T-helper 17 cell (primary cell): ENCODE measurements at regions not wholly inside any gene's neighbourhood (a gene's known extent, or its start where the extent isn't known, plus 50 kb on each side); places are given as distances from the start of the nearest gene placed in this dataset.
"Not testable (repeated sequence)": the region's sequence is repeated elsewhere in the genome, so short reads cannot be mapped to it uniquely, and the experiment has no call there.

Experiments used
- ATAC-seq: fragments of 150-1000 bp; cut with Tn5 transposase; 2 replicates; pipeline ENCODE4 v1.10.0; 2021; ENCODE audit warnings: mild to moderate bottlenecking, moderate library complexity
- DNase-seq, 3 donors: peaks; one replicate each; pipeline versions ENCODE4 v3.0.0 to v3.0.0-alpha.2; 2020 to 2021
- H3K9me3 ChIP-seq: one replicate; pipeline ENCODE4 v1.7.0; 2013; ENCODE audit warnings: low read length, mild to moderate bottlenecking; ENCODE audit not compliant: control insufficient read depth, poor library complexity, severe bottlenecking
- H3K27ac Mint-ChIP-seq: one replicate; pipeline ENCODE4 v1.8.0; 2022; ENCODE audit warnings: mild to moderate bottlenecking, moderate library complexity, mixed read lengths
- H3K27me3 Mint-ChIP-seq: one replicate; pipeline ENCODE4 v1.8.0; 2022; ENCODE audit warnings: mixed read lengths
- H3K36me3 Mint-ChIP-seq: one replicate; pipeline ENCODE4 v1.8.0; 2022; ENCODE audit warnings: low read depth, mixed read lengths
- H3K4me1 Mint-ChIP-seq: one replicate; pipeline ENCODE4 v1.8.0; 2022; ENCODE audit warnings: mild to moderate bottlenecking, mixed read lengths
- H3K4me3 Mint-ChIP-seq: one replicate; pipeline ENCODE4 v1.8.0; 2022; ENCODE audit warnings: mild to moderate bottlenecking, moderate library complexity, mixed read lengths

GRCh38 chr4:3909616-3910015, 143.4 kb downstream of the ADRA2C start:
- not testable (repeated sequence) for ATAC-seq, H3K4me1 Mint-ChIP-seq, DNase-seq, H3K27ac Mint-ChIP-seq, H3K9me3 ChIP-seq, H3K36me3 Mint-ChIP-seq, H3K4me3 Mint-ChIP-seq
- H3K27me3 Mint-ChIP-seq, result peaks cover 33% of the 10 kb centered on the region

GRCh38 chr4:3910161-3910950, 144.2 kb downstream of the ADRA2C start:
- H3K9me3 ChIP-seq, H3K4me3 Mint-ChIP-seq, H3K4me1 Mint-ChIP-seq, H3K27ac Mint-ChIP-seq, DNase-seq, H3K36me3 Mint-ChIP-seq, ATAC-seq: not testable (repeated sequence)
- peaks cover 27% of the 10 kb centered on the region for H3K27me3 Mint-ChIP-seq

GRCh38 chr4:3911252-3911856, 145.2 kb downstream of the ADRA2C start:
- no peak overlapping the region for H3K4me3 Mint-ChIP-seq
- peaks cover 23% of the 10 kb centered on the region for H3K27me3 Mint-ChIP-seq
- no peak for ATAC-seq

GRCh38 chr4:3914511-3914910, 148.3 kb downstream of the ADRA2C start:
- H3K4me3 Mint-ChIP-seq, H3K27ac Mint-ChIP-seq, H3K36me3 Mint-ChIP-seq, H3K4me1 Mint-ChIP-seq, DNase-seq, ATAC-seq, H3K9me3 ChIP-seq: not testable (repeated sequence)
- H3K27me3 Mint-ChIP-seq, result peaks cover 20% of the 10 kb centered on the region

More at GRCh38 chr4:3911252-3911856, 145.2 kb downstream of the ADRA2C start:
- H3K9me3 ChIP-seq, result no peaks in the 10 kb centered on the region
- peaks cover 2% of the 10 kb centered on the region for H3K36me3 Mint-ChIP-seq
- no peaks in the 10 kb centered on the region for H3K4me1 Mint-ChIP-seq
- no peak overlapping the region for H3K27ac Mint-ChIP-seq
- no peak for DNase-seq

GRCh38 chr4:3919509-3919908, 153.3 kb downstream of the ADRA2C start:
- not testable (repeated sequence) for H3K27ac Mint-ChIP-seq, DNase-seq, H3K4me3 Mint-ChIP-seq, H3K4me1 Mint-ChIP-seq, H3K9me3 ChIP-seq, ATAC-seq, H3K36me3 Mint-ChIP-seq
- H3K27me3 Mint-ChIP-seq, result peaks cover 34% of the 10 kb centered on the region

GRCh38 chr4:3921902-3922301, 155.7 kb downstream of the ADRA2C start:
- not testable (repeated sequence) for H3K27ac Mint-ChIP-seq, H3K9me3 ChIP-seq, DNase-seq, H3K4me1 Mint-ChIP-seq, H3K36me3 Mint-ChIP-seq, H3K4me3 Mint-ChIP-seq, ATAC-seq
- H3K27me3 Mint-ChIP-seq, result peaks cover 43% of the 10 kb centered on the region

GRCh38 chr4:3925841-3926240, 159.7 kb downstream of the ADRA2C start:
- H3K9me3 ChIP-seq, DNase-seq, H3K27ac Mint-ChIP-seq, H3K4me1 Mint-ChIP-seq, H3K4me3 Mint-ChIP-seq, ATAC-seq: not testable (repeated sequence)
- Mint-ChIP-seq H3K36me3 (peaks cover 13% of the 10 kb centered on the region), H3K27me3 (peaks cover 26% of the 10 kb centered on the region)

GRCh38 chr4:3926271-3926670, 160.1 kb downstream of the ADRA2C start:
- Mint-ChIP-seq H3K36me3 (peaks cover 13% of the 10 kb centered on the region), H3K27me3 (peaks cover 22% of the 10 kb centered on the region)
- not testable (repeated sequence) for DNase-seq, H3K4me1 Mint-ChIP-seq, H3K27ac Mint-ChIP-seq, H3K9me3 ChIP-seq, H3K4me3 Mint-ChIP-seq, ATAC-seq

GRCh38 chr4:3926969-3927755, 161.0 kb downstream of the ADRA2C start:
- not testable (repeated sequence) for H3K27ac Mint-ChIP-seq, DNase-seq, H3K4me1 Mint-ChIP-seq, H3K9me3 ChIP-seq, ATAC-seq, H3K4me3 Mint-ChIP-seq
- H3K36me3 Mint-ChIP-seq, result peaks cover 13% of the 10 kb centered on the region
- peaks cover 17% of the 10 kb centered on the region for H3K27me3 Mint-ChIP-seq

GRCh38 chr4:3929431-3929830, 163.2 kb downstream of the ADRA2C start:
- peaks cover 13% of the 10 kb centered on the region for H3K36me3 Mint-ChIP-seq
- ATAC-seq, H3K4me1 Mint-ChIP-seq, H3K27ac Mint-ChIP-seq, H3K4me3 Mint-ChIP-seq, H3K9me3 ChIP-seq, DNase-seq: not testable (repeated sequence)
- peaks cover 17% of the 10 kb centered on the region for H3K27me3 Mint-ChIP-seq

- H3K27me3 Mint-ChIP-seq, ATAC-seq, H3K27ac Mint-ChIP-seq, DNase-seq, H3K4me3 Mint-ChIP-seq, H3K4me1 Mint-ChIP-seq, H3K9me3 ChIP-seq: not testable (repeated sequence)
- H3K36me3 Mint-ChIP-seq, result peaks cover 10% of the 10 kb centered on the region
These were observed 166.5 kb downstream of the ADRA2C start for GRCh38 chr4:3932734-3933133.

- H3K27me3 Mint-ChIP-seq, H3K9me3 ChIP-seq, ATAC-seq, H3K4me1 Mint-ChIP-seq, H3K36me3 Mint-ChIP-seq, H3K27ac Mint-ChIP-seq, H3K4me3 Mint-ChIP-seq, DNase-seq: not testable (repeated sequence)
These were observed 169.2 kb downstream of the ADRA2C start for GRCh38 chr4:3935406-3935805.

- H3K4me1 Mint-ChIP-seq, result no peaks in the 10 kb centered on the region
- H3K4me3 Mint-ChIP-seq, result no peak overlapping the region
These were observed 170.0 kb downstream of the ADRA2C start for GRCh38 chr4:3936184-3936583.

More at GRCh38 chr4:3936184-3936583, 170.0 kb downstream of the ADRA2C start:
- DNase-seq (no peak), ATAC-seq (no peak)
- no peak overlapping the region for H3K27ac Mint-ChIP-seq
- H3K36me3 Mint-ChIP-seq, result no peaks in the 10 kb centered on the region
- peaks cover 5% of the 10 kb centered on the region for H3K27me3 Mint-ChIP-seq
- H3K9me3 ChIP-seq, result no peaks in the 10 kb centered on the region
